ENCODE measurements at regions not wholly inside any gene's neighbourhood (a gene's known extent, or its start where the extent isn't known, plus 50 kb on each side); places are given as distances from the start of the nearest gene placed in this dataset.

GRCh38 chr17:33751702-33752065, 458.6 kb upstream of the ASIC2 start:
- Mint-ChIP-seq H3K27me3 (ENCODE audit: insufficient read depth) (peaks cover 2% of the 10 kb centered on the region; the same call in 1 of the 2 replicates), H3K4me3 (peak overlapping the region; percentile 85), H3K27ac (no peak overlapping the region)

DNA sequence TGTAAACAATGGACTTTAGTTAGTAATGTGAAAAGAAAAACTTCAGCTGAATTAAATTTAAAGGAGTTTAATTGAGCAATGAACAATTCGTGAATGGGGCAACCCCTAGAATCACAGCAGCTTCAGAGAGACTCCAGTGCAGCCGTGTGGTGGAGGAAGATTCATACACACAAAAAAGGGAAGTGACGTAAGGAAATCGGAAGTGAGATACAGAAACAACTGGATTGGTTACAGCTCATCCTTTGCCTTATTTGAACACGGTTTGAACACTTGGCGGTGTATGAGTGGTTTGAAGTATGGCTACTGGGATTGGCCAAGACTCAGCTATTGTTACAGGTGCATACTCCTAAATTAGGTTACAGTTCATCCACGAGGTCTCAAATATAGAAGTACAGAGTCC, 460.4 kb upstream of the ASIC2 start:
- no peak for TF ChIP-seq CTCF (IDR thresholded peaks at IDR 0.05)
- Mint-ChIP-seq H3K4me3 (no peak overlapping the region), H3K36me3 (ENCODE audit: low read depth) (no peaks in the 10 kb centered on the region), H3K27me3 (ENCODE audit: insufficient read depth) (peaks cover 2% of the 10 kb centered on the region; the same call in 1 of the 2 replicates), H3K9me3 (0 out of 2 replicates have a peak, but pooled peaks cover 3% of the 10 kb centered on the region), H3K27ac (no peak overlapping the region), H3K4me1 (ENCODE audit: low read depth) (peaks cover 13% of the 10 kb centered on the region)
- no peak for DNase-seq

More at GRCh38 chr17:33751702-33752065, 458.6 kb upstream of the ASIC2 start:
- DNase-seq, result no peak
- H3K36me3 Mint-ChIP-seq (ENCODE audit: low read depth), result no peaks in the 10 kb centered on the region
- no peak for TF ChIP-seq CTCF (IDR thresholded peaks at IDR 0.05)
- H3K9me3 Mint-ChIP-seq, result no peaks in the 10 kb centered on the region
- peaks cover 13% of the 10 kb centered on the region for H3K4me1 Mint-ChIP-seq (ENCODE audit: low read depth)

GRCh38 chr17:33756021-33756420, 462.9 kb upstream of the ASIC2 start:
- peaks cover 2% of the 10 kb centered on the region; the same call in 1 of the 2 replicates for H3K27me3 Mint-ChIP-seq (ENCODE audit: insufficient read depth)
- H3K9me3 Mint-ChIP-seq, result peaks cover 10% of the 10 kb centered on the region
- no peak overlapping the region for H3K4me3 Mint-ChIP-seq
- H3K36me3 Mint-ChIP-seq (ENCODE audit: low read depth), result no peaks in the 10 kb centered on the region
- DNase-seq, result no peak
- peaks cover 8% of the 10 kb centered on the region for H3K4me1 Mint-ChIP-seq (ENCODE audit: low read depth)
- H3K27ac Mint-ChIP-seq, result no peak overlapping the region
- no peak for TF ChIP-seq CTCF (IDR thresholded peaks at IDR 0.05)

DNA sequence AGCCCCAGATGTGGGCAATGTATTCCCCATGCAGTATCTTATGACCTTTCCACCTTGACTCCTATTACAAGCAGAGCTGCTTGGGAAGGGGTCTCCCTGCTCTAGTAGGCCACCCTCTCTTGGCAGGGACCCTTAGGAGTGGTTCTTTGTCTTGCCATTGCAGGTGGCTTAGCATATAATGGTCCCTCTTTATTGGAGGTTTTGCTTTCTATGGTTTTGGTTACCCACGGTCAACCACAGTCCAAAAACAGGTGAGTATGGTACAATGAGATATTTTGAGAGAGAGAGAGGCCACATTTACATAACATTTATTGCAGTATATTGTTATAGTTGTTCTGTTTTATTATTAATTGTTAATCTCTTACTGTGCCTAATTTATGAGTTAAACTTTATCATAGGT, 472.8 kb upstream of the ASIC2 start:
- TF ChIP-seq CTCF (IDR thresholded peaks at IDR 0.05), result no peak
- Mint-ChIP-seq H3K36me3 (ENCODE audit: low read depth) (no peaks in the 10 kb centered on the region; the same call in 1 of the 2 replicates), H3K9me3 (peaks cover 22% of the 10 kb centered on the region), H3K4me3 (no peak overlapping the region), H3K4me1 (ENCODE audit: low read depth) (no peaks in the 10 kb centered on the region), H3K27ac (no peak overlapping the region), H3K27me3 (ENCODE audit: insufficient read depth) (no peaks in the 10 kb centered on the region)
- DNase-seq, result no peak

DNA sequence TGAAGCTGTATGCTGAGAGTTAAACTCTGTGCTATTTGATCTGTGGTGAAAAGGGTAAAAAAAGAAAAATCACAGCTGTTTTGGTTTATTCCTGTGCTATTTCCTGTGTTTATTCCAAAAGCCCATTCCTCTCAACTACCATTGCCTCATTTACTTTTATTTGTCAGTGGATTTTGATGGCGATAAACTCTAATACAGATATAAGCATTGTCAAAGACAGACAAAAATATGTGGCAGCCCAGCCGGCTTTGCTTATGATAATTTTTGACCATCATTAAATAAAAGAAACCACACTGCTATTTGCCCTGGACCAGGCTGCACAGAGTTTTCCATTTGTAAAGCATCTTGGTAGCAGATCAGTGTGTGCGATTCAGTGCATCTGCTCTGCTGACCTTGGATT, 473.6 kb upstream of the ASIC2 start:
- Mint-ChIP-seq H3K4me1 (ENCODE audit: low read depth) (no peaks in the 10 kb centered on the region), H3K27ac (no peak overlapping the region), H3K36me3 (ENCODE audit: low read depth) (no peaks in the 10 kb centered on the region; the same call in 1 of the 2 replicates), H3K4me3 (no peak overlapping the region), H3K9me3 (peaks cover 16% of the 10 kb centered on the region), H3K27me3 (ENCODE audit: insufficient read depth) (no peaks in the 10 kb centered on the region)
- DNase-seq, result no peak
- TF ChIP-seq CTCF (IDR thresholded peaks at IDR 0.05), result no peak

DNA sequence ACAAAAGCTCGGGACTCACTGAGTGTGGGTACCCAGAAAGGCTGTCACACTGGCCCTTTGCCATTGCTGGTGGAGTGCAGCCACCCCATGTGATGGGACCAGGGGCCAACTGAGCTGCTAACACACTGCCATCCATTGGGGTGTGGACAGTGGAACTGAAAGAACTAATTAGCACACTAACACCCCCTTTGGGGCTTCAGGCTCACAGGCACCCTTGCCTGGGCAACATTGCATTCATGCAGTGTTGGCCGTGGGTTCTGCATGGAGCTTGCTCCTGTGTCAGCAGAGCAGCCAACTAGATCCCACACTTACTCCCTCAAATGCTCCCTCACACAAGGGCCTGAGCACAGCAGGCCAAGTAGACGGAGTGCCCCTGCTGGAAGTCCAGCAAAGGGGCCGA, 476.0 kb upstream of the ASIC2 start:
- DNase-seq, result no peak
- Mint-ChIP-seq H3K9me3 (peaks cover 16% of the 10 kb centered on the region), H3K36me3 (ENCODE audit: low read depth) (no peaks in the 10 kb centered on the region; the same call in 1 of the 2 replicates), H3K4me3 (no peak overlapping the region), H3K27ac (no peak overlapping the region), H3K27me3 (ENCODE audit: insufficient read depth) (no peaks in the 10 kb centered on the region; the same call in 1 of the 2 replicates), H3K4me1 (ENCODE audit: low read depth) (no peaks in the 10 kb centered on the region)
- TF ChIP-seq CTCF (IDR thresholded peaks at IDR 0.05), result no peak
